NCI-H2227 (cell line): ENCODE measurements at regions not wholly inside any gene's neighbourhood (a gene's known extent, or its start where the extent isn't known, plus 50 kb on each side); places are given as distances from the start of the nearest gene placed in this dataset.
"Not testable (repeated sequence)": the region's sequence is repeated elsewhere in the genome, so short reads cannot be mapped to it uniquely, and the experiment has no call there.

Experiments
- DNase-seq: peaks from one replicate; lab custom pipeline; 2025; ENCODE audit not compliant: unreplicated experiment; lab: John Stamatoyannopoulos, UW

DNA sequence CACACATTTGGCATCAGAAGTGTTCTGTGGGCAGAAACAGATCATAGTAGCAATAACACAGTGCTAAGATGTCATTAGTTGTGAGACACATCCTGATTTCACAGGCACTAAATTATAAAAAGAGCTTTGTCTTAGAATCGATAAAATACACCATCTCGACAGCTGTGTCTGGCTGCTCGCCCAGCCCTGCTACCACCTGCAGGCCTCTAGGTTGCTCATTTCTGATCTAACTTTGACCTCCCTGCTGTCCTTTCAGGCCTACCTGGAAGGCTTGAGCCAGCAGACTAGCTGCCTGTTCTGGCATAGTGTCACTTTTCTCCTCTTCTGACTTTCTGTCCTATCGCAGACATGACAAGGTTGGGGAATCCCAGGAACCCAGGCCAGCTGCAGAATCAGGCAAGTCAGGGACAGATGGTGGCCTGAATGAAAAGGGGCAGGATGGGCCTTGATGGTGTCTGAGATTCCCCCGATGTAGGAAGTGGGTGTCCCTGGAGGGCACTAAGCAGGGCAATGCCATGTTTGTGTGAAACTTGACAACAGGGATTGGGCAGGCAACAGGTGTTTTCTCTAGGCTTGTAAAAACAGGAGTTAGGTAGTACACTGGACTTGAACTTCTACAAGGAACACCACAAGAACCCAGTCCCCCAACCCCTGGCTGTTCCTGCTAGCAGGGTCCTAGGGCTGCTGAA is 66.6 kb upstream of the RHOU start:
- DNase-seq: no peak

DNA sequence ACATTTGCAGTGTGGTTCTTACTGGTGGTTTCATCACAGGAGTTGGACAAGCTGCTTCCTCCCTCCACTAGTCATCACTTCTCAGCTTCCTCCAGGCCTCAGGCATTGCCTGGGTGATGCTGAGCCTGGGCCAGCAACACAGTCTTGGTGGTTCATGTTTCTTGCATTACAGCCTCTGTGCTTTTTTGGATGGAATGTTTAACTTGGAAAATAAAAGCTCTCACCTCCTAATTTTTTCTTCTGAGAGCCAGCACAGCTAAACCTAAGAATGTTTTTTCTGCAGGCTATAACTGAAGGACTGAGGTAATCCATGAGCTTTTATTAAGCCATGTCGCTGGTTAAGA is 66.1 kb upstream of the RHOU start:
- no peak for DNase-seq

DNA sequence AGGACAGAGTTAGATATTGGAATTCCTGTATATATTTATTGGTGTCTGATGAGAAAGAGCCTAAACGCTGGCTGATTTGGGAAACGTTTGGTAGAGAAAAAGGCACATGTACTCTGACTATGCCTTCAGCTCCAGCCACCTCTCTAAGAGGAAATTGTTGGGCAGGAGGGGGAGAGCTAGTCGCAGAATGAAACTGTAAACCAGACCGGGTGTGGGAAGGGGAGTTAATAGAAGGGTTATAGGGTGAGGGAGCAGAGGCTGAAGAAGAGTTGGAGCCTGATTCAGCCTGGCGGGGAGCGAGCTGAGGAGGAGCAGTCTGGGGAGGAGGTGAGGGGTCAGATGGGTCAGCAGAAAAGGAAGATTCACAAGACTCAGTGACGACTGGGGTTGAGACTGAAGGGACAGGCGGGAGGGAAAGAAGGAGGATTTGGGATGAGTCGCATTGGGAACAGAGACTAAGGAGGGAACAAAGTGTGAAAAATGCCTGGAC is 54.2 kb upstream of the RHOU start:
- not testable (repeated sequence) for DNase-seq

DNA sequence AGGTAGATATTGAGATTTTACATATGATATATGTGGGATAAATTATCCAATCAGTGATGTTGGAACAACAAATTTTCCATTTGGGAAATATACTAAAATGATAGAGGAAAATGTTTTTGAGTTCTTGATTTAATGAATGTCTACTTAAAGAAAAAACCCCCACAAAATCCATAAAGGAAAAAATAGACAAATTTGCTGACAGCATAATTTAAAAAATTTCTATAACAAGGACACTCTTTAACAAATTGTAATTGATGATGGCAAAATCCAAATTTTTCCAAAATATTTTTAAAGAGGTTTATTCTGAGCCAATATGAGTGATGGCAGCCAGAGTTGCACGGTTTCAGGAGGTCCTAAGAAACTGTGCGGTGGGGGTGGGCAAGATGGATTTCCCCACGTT is 51.9 kb upstream of the RHOU start:
- DNase-seq: no peak

DNA sequence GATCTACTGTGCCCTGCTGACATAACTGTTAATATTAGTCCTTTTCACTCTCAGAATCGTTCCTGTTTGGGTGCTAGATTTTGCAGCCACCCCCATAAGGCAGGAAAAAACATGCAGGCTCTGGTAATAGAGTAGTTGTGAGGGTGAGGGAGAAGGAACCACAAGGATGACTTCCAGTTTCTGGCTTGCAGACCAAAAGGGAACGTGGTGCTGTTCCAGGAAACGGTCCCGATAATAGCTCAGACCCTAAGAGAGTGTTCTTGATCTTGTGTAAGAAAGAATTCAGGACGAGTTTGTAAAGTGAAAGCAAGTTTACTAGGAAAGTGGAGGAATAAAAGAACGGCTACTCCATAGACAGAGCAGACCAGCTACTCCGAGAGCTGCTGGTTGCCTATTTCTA is 50.7 kb upstream of the RHOU start:
- no peak for DNase-seq

DNA sequence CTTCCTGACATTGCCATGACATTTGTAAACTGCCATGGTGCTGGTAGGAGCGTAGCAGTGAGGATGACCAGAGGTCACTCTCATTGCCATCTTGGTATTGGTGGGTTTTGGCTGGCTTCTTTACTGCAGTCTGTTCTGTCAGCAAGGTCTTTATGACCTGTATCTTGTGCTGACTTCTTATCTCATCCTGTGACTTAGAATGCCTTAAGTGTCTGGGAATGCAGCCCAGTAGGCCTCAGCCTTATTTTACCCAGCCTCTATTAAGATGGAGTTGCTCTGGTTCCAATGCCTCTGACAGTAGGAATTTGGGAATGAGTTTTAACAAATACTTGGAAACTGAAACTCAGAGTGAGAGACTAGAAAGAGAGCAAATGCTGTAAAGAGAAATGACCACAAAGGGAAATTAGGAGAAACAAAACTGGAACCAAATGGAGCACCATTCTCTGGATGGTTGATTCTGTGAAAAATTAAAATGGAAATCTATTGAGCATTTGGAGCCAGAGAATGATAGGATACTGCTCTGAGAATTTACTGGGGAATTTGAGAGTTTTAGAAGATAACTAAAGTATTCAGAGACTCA is 50.1 kb upstream of the RHOU start:
- DNase-seq: no peak
